Stimulated activated CD8-positive, alpha-beta memory T cell treated with anti-CD3 and anti-CD28 coated beads, Interleukin-4, amount 100 ng/mL, for 1 hour (primary cell): ENCODE measurements at regions not wholly inside any gene's neighbourhood (a gene's known extent, or its start where the extent isn't known, plus 50 kb on each side); places are given as distances from the start of the nearest gene placed in this dataset.

Source experiments
- DNase-seq, 2 donors: peaks; one replicate each; pipeline ENCODE4 v3.0.0-alpha.2; 2020; ENCODE audit warnings: low read depth in 2 of 2, low spot score in 1 of 2

DNA sequence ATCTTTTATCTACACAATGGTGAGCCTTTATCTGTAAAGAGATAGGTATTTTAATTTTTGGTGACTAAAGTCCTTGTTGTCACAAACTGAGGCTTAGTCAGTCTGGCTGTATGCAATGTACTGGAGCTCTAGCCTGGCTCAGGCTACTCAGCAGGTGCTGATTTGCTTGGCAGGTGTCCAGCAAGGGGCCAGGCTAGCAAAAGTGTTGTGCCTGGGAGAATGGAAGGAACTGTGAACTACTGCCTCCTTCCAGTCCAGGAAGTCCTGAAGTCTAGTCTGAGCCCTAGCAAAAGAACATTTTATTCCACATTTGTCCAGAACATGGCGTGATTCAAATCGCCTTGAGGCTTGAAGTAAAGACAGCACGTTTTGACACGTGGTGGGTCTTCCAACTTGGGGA is 260.5 kb downstream of the CCDC85A start:
- DNase-seq: no peak

DNA sequence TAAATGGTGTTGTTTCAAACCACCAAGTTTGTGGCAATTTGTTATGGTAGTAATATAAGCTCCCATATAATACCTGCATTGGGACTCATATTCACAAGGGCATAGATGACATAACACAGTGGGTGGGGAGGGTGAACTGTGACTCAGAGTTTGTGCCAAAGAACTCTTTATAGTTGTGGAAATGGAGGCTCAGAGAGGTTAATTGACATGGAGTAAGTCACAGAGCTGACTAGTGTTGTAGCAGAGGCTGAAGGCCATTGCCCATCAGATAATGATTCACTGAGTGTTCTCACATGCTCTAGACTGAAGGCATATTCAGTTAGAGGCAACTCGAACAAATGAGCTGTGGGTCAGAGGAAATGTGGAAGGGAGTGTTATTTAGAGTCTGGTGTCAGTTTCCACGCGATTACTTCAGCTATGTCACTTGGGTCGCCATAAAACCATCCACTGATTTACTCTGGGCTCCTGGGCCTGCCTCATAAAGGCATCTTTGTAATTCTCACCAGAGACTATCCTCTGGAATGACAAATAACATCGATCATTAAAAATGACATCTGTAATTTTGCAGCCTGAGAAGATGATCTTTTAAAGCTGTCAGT is 264.7 kb downstream of the CCDC85A start:
- DNase-seq: no peak

GRCh38 chr2:56449002-56449431 is 265.2 kb downstream of the CCDC85A start:
- DNase-seq: no peak

GRCh38 chr2:56449449-56449860 is 265.7 kb downstream of the CCDC85A start:
- no peak for DNase-seq

- DNase-seq: no peak
Measured at GRCh38 chr2:56450047-56450446, 266.3 kb downstream of the CCDC85A start.

GRCh38 chr2:56450772-56451171 is 267.0 kb downstream of the CCDC85A start:
- no peak for DNase-seq

- no peak for DNase-seq
Measured at GRCh38 chr2:56455642-56456041, 271.9 kb downstream of the CCDC85A start.

DNA sequence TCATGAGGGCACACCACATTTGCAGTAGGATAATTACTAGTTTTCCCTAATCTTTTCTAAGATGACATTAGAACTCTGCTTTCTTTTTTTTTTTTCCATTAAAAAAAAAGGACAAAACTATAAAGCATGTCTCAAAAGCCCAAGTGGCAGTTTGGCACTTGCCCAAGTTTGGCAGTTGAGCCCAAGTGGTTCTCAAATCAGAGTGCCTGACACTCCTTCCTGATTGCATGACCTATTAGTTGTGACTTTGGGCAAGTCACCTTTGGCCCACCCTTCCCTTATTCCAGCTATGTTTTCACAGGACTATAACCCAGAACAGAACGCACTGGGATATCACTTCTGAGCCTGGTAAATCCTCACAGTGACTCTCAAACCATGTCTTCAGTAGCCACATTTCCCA is 273.0 kb downstream of the CCDC85A start:
- no peak for DNase-seq

DNA sequence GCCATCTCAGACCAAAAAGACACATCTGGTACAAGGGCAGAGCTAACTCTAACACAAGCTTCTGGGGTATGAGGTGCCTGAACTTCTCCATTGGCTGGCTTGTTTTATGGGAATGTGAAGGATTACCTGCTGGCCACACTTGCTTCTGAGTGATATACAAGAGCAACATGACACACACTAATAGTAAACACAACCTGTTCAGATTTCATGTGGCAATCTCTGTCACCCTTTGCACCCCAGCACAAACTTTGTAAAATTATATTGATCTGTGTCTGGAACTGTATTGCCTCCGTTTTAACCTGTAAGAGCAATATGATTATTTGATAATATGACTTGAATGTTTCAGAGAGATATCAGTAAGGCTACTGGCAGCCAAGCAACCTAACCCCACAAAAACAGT is 276.7 kb downstream of the CCDC85A start:
- DNase-seq: no peak

DNA sequence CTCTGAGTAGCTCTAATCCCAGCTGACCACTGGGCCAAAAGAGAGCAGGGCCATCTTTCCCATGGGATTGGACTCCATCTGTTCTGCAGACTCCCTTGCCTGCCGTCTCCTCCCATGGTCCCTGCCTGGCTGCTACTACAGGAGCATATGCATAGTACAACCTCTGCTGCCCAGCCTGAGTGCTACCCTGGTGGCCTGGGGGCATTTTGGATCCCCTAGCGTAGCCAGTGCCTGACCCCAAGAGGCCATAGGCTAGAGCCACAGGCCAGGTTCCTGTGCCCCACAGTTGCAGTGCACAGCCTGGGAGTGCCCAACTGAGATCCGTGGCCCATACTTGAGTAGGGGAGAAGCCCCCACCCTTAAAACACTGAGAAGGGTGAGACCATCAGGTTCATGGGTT is 280.3 kb downstream of the CCDC85A start:
- no peak for DNase-seq

GRCh38 chr2:56464613-56465012 is 280.8 kb downstream of the CCDC85A start:
- no peak for DNase-seq

DNA sequence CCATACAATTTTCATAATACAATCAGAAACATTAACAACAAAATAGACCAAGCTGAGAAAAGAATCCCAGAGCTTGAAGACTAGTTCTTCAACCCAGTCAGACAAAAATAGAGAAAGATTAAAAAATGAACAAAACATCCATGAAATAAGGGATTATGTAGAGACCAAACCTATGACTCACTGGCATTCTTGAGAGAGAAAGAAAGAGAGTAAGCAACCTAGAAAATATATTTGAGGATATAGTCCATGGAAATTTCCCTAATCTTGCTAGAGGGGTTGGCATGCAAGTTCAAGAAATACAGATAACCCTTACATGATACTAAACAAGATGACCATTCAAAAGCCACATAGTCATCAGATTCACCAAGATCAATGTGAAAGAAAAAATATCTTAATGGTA is 281.7 kb downstream of the CCDC85A start:
- no peak for DNase-seq

- DNase-seq: no peak
Measured at GRCh38 chr2:56473524-56473923, 289.7 kb downstream of the CCDC85A start.

GRCh38 chr2:56474412-56475158 is 290.8 kb downstream of the CCDC85A start:
- no peak for DNase-seq

- DNase-seq: no peak
Measured at GRCh38 chr2:56475191-56475590, 291.4 kb downstream of the CCDC85A start.

- DNase-seq: no peak
Measured at GRCh38 chr2:56476509-56477071, 292.8 kb downstream of the CCDC85A start.

- DNase-seq: no peak
Measured at GRCh38 chr2:56478027-56478426, 294.2 kb downstream of the CCDC85A start.

- DNase-seq: no peak
Measured at GRCh38 chr2:56483081-56483480, 299.3 kb downstream of the CCDC85A start.

DNA sequence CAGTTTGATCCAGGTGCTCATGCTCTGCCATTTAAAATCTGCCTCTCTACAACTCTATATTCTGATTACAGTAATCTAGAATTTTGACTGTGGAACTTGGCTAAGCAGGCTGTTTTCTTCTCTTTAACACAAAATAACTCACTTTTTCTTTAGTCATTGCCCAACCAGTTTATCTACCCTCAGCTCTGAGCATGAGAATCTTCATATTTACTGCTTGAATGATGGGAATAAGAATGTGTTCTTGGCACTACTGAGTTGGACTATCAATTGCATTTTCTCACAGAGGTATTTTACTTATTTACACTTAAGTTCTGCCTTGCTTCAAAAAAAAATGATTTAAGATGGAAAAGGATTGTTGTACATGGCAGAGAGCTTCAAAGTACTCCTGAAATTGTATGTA is 301.1 kb downstream of the CCDC85A start:
- no peak for DNase-seq

- no peak for DNase-seq
Measured at GRCh38 chr2:56500317-56500716, 316.5 kb downstream of the CCDC85A start.

GRCh38 chr2:56502616-56503015 is 318.8 kb downstream of the CCDC85A start:
- DNase-seq: no peak

DNA sequence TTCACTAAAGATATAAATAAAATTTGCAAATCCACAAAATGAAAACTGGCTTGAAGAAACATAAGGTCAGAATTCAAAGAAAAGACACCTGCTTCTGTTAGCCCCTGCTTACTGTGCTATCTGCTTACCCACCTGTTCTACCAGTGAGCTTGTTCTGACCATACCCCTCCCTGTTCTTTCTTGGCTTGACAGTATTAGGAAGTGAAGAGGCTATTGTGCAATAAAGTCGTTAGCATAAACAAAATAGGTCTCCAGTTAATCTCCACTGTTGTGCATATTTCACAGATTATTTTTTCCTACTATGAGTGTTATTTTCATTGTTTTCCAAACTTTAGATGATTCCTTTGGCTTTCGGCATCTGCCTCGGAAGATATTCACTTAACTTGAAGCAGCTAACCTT is 322.1 kb downstream of the CCDC85A start:
- DNase-seq: no peak

DNA sequence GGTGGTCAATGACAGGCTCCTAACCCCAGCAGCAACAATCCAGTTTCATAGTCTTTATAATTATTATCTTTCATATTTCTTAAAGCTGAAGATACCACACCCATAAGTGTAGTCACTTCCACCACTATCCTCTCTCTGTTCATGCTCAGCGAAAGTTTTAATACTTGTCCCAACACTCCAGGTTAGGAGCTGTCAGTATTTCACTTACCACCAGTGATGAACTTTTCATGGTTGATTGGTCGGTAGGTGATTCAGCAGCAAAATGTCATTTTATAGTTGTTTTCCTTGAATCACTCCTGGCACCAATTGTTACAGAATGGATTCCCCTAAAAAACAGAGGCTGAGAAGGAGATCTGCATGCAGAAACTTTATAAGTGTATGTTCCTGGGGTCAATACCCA is 324.9 kb downstream of the CCDC85A start:
- no peak for DNase-seq
